Ishikawa (cell line): ENCODE measurements at regions not wholly inside any gene's neighbourhood (a gene's known extent, or its start where the extent isn't known, plus 50 kb on each side); places are given as distances from the start of the nearest gene placed in this dataset.

Experiments
- CEBPB ChIP-seq: IDR thresholded peaks from 2 replicates; pipeline ENCODE4 v1.6.1; 2012
- CREB1 ChIP-seq: IDR thresholded peaks from 2 replicates; pipeline ENCODE4 v1.6.1; 2012; ENCODE audit warnings: low read depth
- EGR1 ChIP-seq: IDR thresholded peaks from 2 replicates; pipeline ENCODE4 v1.6.1; 2012
- EP300 ChIP-seq: IDR thresholded peaks from 2 replicates; pipeline ENCODE4 v1.6.1; 2012; ENCODE audit warnings: borderline replicate concordance
- FOXM1 ChIP-seq: IDR thresholded peaks from 2 replicates; pipeline ENCODE4 v1.6.1; 2012; ENCODE audit warnings: low read depth, borderline replicate concordance
- NFIC ChIP-seq: IDR thresholded peaks from 2 replicates; pipeline ENCODE4 v1.6.1; 2012
- RAD21 ChIP-seq: IDR thresholded peaks from 2 replicates; pipeline ENCODE4 v1.6.1; 2012; ENCODE audit warnings: low read depth
- TAF1 ChIP-seq: IDR thresholded peaks from 2 replicates; pipeline ENCODE4 v1.6.1; 2012; ENCODE audit warnings: low read depth, mild to moderate bottlenecking
- TCF12 ChIP-seq: IDR thresholded peaks from 2 replicates; pipeline ENCODE4 v1.6.1; 2012; ENCODE audit warnings: low read depth
- TEAD4 ChIP-seq: IDR thresholded peaks from 2 replicates; pipeline ENCODE4 v1.6.1; 2012
- USF1 ChIP-seq: IDR thresholded peaks from 2 replicates; pipeline ENCODE4 v1.6.1; 2012
- YY1 ChIP-seq: IDR thresholded peaks from 2 replicates; pipeline ENCODE4 v1.6.1; 2012; ENCODE audit warnings: low read depth
- ZBTB7A ChIP-seq: IDR thresholded peaks from 2 replicates; pipeline ENCODE4 v1.6.1; 2012; ENCODE audit warnings: low read depth
- TF ChIP-seq, protein P1 (sequence below): IDR thresholded peaks from 2 replicates; pipeline ENCODE4 v1.6.1; 2012
- TF ChIP-seq, protein P2 (sequence below): IDR thresholded peaks from 2 replicates; pipeline ENCODE4 v1.6.1; 2012; ENCODE audit warnings: low read depth, mild to moderate bottlenecking

- TF ChIP-seq TCF12, result no peak
- TF ChIP-seq USF1, result no peak
- TF ChIP-seq CREB1, result no peak
- TF ChIP-seq, protein P1, sequence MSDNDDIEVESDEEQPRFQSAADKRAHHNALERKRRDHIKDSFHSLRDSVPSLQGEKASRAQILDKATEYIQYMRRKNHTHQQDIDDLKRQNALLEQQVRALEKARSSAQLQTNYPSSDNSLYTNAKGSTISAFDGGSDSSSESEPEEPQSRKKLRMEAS, result no peak
- no peak for TF ChIP-seq YY1
- TF ChIP-seq TEAD4, result no peak
- TF ChIP-seq EP300, result no peak
- no peak for TF ChIP-seq TAF1
- TF ChIP-seq EGR1, result no peak
- TF ChIP-seq ZBTB7A, result no peak
- no peak for TF ChIP-seq FOXM1
These were observed 200.9 kb upstream of the CAND1 start for GRCh38 chr12:67068204-67068731.

DNA sequence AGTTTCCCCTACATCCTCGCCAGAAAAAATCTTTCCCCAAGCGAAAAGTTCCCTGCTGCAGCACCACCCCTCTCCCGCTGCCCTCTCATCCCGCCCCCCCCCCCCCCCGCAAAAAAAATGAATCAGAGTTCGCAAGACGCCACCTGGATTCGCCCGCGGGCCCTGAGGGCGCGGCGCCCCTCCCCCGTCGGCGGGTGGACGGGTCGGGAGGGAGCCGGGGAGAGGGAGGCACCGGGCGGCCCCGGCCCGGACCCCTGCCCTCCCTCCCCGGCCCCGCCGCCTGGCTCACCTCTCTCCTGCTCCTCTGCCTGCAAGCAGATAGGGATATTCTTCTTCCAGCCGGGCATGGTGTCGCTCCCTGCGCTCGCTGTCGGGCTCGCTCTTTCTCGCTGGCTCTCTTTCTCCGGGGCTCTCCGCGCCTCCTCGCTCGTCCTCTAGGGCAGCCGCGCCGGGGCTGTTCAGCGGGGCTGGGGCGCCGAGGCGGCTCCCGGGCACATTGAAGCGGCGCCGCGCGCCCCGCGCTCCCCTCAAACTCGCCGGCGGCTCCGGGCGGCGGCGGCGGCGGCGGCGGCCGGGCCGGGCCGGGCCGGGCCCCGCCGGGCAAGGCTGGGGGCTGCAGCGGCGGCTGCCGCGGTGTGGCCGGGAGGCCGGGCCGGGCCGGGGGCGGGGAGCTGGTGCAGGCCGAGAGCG, 200.3 kb upstream of the CAND1 start:
- TF ChIP-seq CREB1, result no peak
- TF ChIP-seq, protein P1, result 0 out of 2 replicates have a peak, but pooled peaks have one; percentile 38
- TF ChIP-seq RAD21, result no peak
- TF ChIP-seq EP300, result no peak; the same call in 1 of the 2 replicates

- TF ChIP-seq FOXM1 (no peak), TEAD4 (no peak), EGR1 (no peak), EP300 (no peak), ZBTB7A (peak; percentile 77; the same call in 1 of the 2 replicates)
These were observed 199.5 kb upstream of the CAND1 start for GRCh38 chr12:67069451-67070306.

- TF ChIP-seq TAF1, result no peak
- TF ChIP-seq EGR1, result no peak
- TF ChIP-seq, protein P2, sequence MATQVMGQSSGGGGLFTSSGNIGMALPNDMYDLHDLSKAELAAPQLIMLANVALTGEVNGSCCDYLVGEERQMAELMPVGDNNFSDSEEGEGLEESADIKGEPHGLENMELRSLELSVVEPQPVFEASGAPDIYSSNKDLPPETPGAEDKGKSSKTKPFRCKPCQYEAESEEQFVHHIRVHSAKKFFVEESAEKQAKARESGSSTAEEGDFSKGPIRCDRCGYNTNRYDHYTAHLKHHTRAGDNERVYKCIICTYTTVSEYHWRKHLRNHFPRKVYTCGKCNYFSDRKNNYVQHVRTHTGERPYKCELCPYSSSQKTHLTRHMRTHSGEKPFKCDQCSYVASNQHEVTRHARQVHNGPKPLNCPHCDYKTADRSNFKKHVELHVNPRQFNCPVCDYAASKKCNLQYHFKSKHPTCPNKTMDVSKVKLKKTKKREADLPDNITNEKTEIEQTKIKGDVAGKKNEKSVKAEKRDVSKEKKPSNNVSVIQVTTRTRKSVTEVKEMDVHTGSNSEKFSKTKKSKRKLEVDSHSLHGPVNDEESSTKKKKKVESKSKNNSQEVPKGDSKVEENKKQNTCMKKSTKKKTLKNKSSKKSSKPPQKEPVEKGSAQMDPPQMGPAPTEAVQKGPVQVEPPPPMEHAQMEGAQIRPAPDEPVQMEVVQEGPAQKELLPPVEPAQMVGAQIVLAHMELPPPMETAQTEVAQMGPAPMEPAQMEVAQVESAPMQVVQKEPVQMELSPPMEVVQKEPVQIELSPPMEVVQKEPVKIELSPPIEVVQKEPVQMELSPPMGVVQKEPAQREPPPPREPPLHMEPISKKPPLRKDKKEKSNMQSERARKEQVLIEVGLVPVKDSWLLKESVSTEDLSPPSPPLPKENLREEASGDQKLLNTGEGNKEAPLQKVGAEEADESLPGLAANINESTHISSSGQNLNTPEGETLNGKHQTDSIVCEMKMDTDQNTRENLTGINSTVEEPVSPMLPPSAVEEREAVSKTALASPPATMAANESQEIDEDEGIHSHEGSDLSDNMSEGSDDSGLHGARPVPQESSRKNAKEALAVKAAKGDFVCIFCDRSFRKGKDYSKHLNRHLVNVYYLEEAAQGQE, result no peak
- TF ChIP-seq FOXM1, result no peak
- no peak for TF ChIP-seq USF1
These were observed 198.9 kb upstream of the CAND1 start for GRCh38 chr12:67070307-67070600.

- no peak for TF ChIP-seq TEAD4
- TF ChIP-seq RAD21, result no peak
- no peak for TF ChIP-seq YY1
- no peak for TF ChIP-seq ZBTB7A
- no peak for TF ChIP-seq EP300
- TF ChIP-seq TCF12, result no peak
- TF ChIP-seq, protein P1, result no peak
- no peak for TF ChIP-seq NFIC
- TF ChIP-seq CREB1, result no peak
- TF ChIP-seq EGR1, result no peak
- TF ChIP-seq, protein P2, result no peak
These were observed 198.6 kb upstream of the CAND1 start for GRCh38 chr12:67070604-67071003.

GRCh38 chr12:67073336-67073735, 195.8 kb upstream of the CAND1 start:
- TF ChIP-seq YY1 (no peak), CEBPB (no peak), CREB1 (no peak), TAF1 (no peak), FOXM1 (no peak), RAD21 (no peak), NFIC (no peak), EP300 (no peak), TEAD4 (no peak), USF1 (no peak), EGR1 (no peak), ZBTB7A (no peak), TCF12 (no peak)
- TF ChIP-seq, protein P1, result no peak
- TF ChIP-seq, protein P2, result no peak
